ENCODE measurements at regions not wholly inside any gene's neighbourhood (a gene's known extent, or its start where the extent isn't known, plus 50 kb on each side); places are given as distances from the start of the nearest gene placed in this dataset.
A peak's percentile ranks its signal among the peaks of the same experiment; 100 is the strongest.

GRCh38 chr13:29958476-29958875, 108.1 kb upstream of the UBL3 start:
- no peak for DNase-seq (ENCODE audit: low read depth in 1 of 2, low spot score in 1 of 2)

GRCh38 chr13:29957320-29957719, 106.9 kb upstream of the UBL3 start:
- no peak for DNase-seq (ENCODE audit: low read depth in 1 of 2, low spot score in 1 of 2)

- no peak for DNase-seq (ENCODE audit: low read depth in 1 of 2, low spot score in 1 of 2)
Measured at GRCh38 chr13:29956853-29957252, 106.4 kb upstream of the UBL3 start.

GRCh38 chr13:29955137-29955650, 104.8 kb upstream of the UBL3 start:
- no peak for DNase-seq (ENCODE audit: low read depth in 1 of 2, low spot score in 1 of 2)

GRCh38 chr13:29954082-29955028, 103.9 kb upstream of the UBL3 start:
- DNase-seq (ENCODE audit: low read depth in 1 of 2, low spot score in 1 of 2): no peak

- no peak for DNase-seq (ENCODE audit: low read depth in 1 of 2, low spot score in 1 of 2)
Measured at GRCh38 chr13:29953542-29953941, 103.1 kb upstream of the UBL3 start.

- no peak for DNase-seq (ENCODE audit: low read depth in 1 of 2, low spot score in 1 of 2)
Measured at GRCh38 chr13:29952245-29952644, 101.8 kb upstream of the UBL3 start.

- no peak for DNase-seq (ENCODE audit: low read depth in 1 of 2, low spot score in 1 of 2)
Measured at GRCh38 chr13:29948791-29949190, 98.4 kb upstream of the UBL3 start.

GRCh38 chr13:29948244-29948643, 97.8 kb upstream of the UBL3 start:
- DNase-seq (ENCODE audit: low read depth in 1 of 2, low spot score in 1 of 2): no peak

GRCh38 chr13:29947839-29948238, 97.4 kb upstream of the UBL3 start:
- DNase-seq (ENCODE audit: low read depth in 1 of 2, low spot score in 1 of 2): no peak

GRCh38 chr13:29946093-29946492, 95.7 kb upstream of the UBL3 start:
- DNase-seq (ENCODE audit: low read depth in 1 of 2, low spot score in 1 of 2): no peak

- no peak for DNase-seq (ENCODE audit: low read depth in 1 of 2, low spot score in 1 of 2)
Measured at GRCh38 chr13:29943686-29944085, 93.3 kb upstream of the UBL3 start.

GRCh38 chr13:29943273-29943672, 92.9 kb upstream of the UBL3 start:
- no peak for DNase-seq (ENCODE audit: low read depth in 1 of 2, low spot score in 1 of 2)

- DNase-seq (ENCODE audit: low read depth in 1 of 2, low spot score in 1 of 2): no peak
Measured at GRCh38 chr13:29940715-29941114, 90.3 kb upstream of the UBL3 start.

- DNase-seq (ENCODE audit: low read depth in 1 of 2, low spot score in 1 of 2): no peak
Measured at GRCh38 chr13:29939158-29939557, 88.7 kb upstream of the UBL3 start.

GRCh38 chr13:29937841-29938240, 87.4 kb upstream of the UBL3 start:
- no peak for DNase-seq (ENCODE audit: low read depth in 1 of 2, low spot score in 1 of 2)

- DNase-seq (ENCODE audit: low read depth in 1 of 2, low spot score in 1 of 2): no peak
Measured at GRCh38 chr13:29937379-29937778, 87.0 kb upstream of the UBL3 start.

GRCh38 chr13:29936956-29937355, 86.5 kb upstream of the UBL3 start:
- no peak for DNase-seq (ENCODE audit: low read depth in 1 of 2, low spot score in 1 of 2)

GRCh38 chr13:29936051-29936813, 85.8 kb upstream of the UBL3 start:
- DNase-seq (ENCODE audit: low read depth in 1 of 2, low spot score in 1 of 2): no peak

GRCh38 chr13:29935309-29935981, 85.0 kb upstream of the UBL3 start:
- DNase-seq (ENCODE audit: low read depth in 1 of 2, low spot score in 1 of 2): peak; percentile 26 to 62

GRCh38 chr13:29934531-29935308, 84.3 kb upstream of the UBL3 start:
- DNase-seq (ENCODE audit: low read depth in 1 of 2, low spot score in 1 of 2): no peak

All from activated CD4-positive, alpha-beta T cell treated with anti-CD3 and anti-CD28 coated beads, Interleukin-2, amount 50 U/mL, for 24 hours (primary cell).